Spleen (tissue), 7 donors: ENCODE measurements at regions not wholly inside any gene's neighbourhood (a gene's known extent, or its start where the extent isn't known, plus 50 kb on each side); places are given as distances from the start of the nearest gene placed in this dataset.

Experiments
- POLR2A ChIP-seq, 3 donors: fragments of 450-650 bp; IDR thresholded peaks; one replicate each; pipeline ENCODE4 v1.5.1; 2017; ENCODE audit warnings: antibody characterized with exemption in 3 of 3, mild to moderate bottlenecking in 1 of 3
- POLR2AphosphoS5 ChIP-seq, 3 donors: sonication (generic); formaldehyde crosslinking; IDR thresholded peaks; one replicate each; pipeline ENCODE4 v1.5.1; 2017; ENCODE audit warnings: antibody characterized with exemption in 3 of 3
- TF ChIP-seq, protein P1 (sequence below), 11 experiments: fragments of 200-600 bp in 7 of 11; fragments of 450-650 bp in 4 of 11; sonication (generic) in 4 of 11; IDR thresholded peaks in 8 of 11; conservative IDR thresholded peaks in 3 of 11; 1 replicate in 7 of 11; 2 replicates in 4 of 11; pipeline versions ENCODE4 v1.4.0 to v1.8.0; 2016 to 2021; ENCODE audit warnings: antibody characterized with exemption in 11 of 11, inconsistent platforms in 4 of 11, mild to moderate bottlenecking in 1 of 11
- donor health status: DM: no; HTN: no; CAD: no; lungs with moderate emphysema.
- donor health status: DM: no; HTN: no; CAD: no.
- donor health status: DM: no; HTN: no; CAD: no.

DNA sequence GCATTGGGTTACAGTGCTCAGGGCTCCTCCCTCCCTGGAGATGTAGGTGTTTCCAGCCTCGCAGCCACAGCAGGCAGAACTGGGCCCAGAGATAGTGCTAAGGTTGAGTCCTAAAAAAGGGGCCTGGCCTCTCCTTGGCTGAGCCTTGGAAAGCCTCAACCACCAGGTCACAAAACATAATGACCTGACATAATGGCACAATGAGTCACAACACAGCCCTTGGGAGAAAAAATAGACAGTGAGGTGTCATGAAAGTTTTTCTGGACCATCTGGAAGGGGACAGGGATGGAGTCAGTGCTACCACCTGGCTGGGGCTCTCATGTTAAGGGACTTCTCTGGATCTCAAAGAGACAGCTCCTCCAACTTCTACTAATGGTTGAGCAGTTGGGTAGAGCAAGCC is 92.4 kb upstream of the LCLAT1 start:
- TF ChIP-seq, protein P1, sequence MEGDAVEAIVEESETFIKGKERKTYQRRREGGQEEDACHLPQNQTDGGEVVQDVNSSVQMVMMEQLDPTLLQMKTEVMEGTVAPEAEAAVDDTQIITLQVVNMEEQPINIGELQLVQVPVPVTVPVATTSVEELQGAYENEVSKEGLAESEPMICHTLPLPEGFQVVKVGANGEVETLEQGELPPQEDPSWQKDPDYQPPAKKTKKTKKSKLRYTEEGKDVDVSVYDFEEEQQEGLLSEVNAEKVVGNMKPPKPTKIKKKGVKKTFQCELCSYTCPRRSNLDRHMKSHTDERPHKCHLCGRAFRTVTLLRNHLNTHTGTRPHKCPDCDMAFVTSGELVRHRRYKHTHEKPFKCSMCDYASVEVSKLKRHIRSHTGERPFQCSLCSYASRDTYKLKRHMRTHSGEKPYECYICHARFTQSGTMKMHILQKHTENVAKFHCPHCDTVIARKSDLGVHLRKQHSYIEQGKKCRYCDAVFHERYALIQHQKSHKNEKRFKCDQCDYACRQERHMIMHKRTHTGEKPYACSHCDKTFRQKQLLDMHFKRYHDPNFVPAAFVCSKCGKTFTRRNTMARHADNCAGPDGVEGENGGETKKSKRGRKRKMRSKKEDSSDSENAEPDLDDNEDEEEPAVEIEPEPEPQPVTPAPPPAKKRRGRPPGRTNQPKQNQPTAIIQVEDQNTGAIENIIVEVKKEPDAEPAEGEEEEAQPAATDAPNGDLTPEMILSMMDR (IDR thresholded peaks at IDR 0.05 in 8 of 11, conservative IDR thresholded peaks at IDR 0.05 in 3 of 11), result no peak
- no peak for TF ChIP-seq POLR2A (IDR thresholded peaks at IDR 0.05)
- no peak for TF ChIP-seq POLR2AphosphoS5 (IDR thresholded peaks at IDR 0.05)
